MCF 10A (cell line): ENCODE measurements at regions not wholly inside any gene's neighbourhood (a gene's known extent, or its start where the extent isn't known, plus 50 kb on each side); places are given as distances from the start of the nearest gene placed in this dataset.

Experiments
- BruUV-seq: library from RNA; stranded (reverse); fragments of 400-500 nt; replicated peaks from 2 replicates; lab custom pipeline; 2021; lab: Mats Ljungman, UMichigan
- CTCF ChIA-PET: fragments of 300-600 bp; sonication (Branson Sonifier 250); formaldehyde crosslinking; extraction: SDS; loops from one replicate; lab custom pipeline; 2021; ENCODE audit warnings: antibody characterized with exemption, inconsistent platforms; lab: Yijun Ruan, JAX
- POLR2A ChIA-PET: fragments of 300-600, 350-650 bp; sonication (Branson Sonifier 250); formaldehyde crosslinking; extraction: SDS; loops from one replicate; lab custom pipeline; 2020; ENCODE audit warnings: antibody characterized with exemption, inconsistent platforms; lab: Yijun Ruan, JAX
- DNase-seq: peaks from one replicate; pipeline ENCODE4 v3.0.0-alpha.2; 2018; ENCODE audit not compliant: unreplicated experiment
- H3K27ac Mint-ChIP-seq: one replicate; pipeline ENCODE4 v1.8.0; 2022; ENCODE audit warnings: mild to moderate bottlenecking, low read depth, mixed read lengths; ENCODE audit not compliant: unreplicated experiment
- H3K27me3 Mint-ChIP-seq: one replicate; pipeline ENCODE4 v1.8.0; 2022; ENCODE audit warnings: mixed read lengths; ENCODE audit not compliant: insufficient read depth, unreplicated experiment
- H3K36me3 Mint-ChIP-seq: one replicate; pipeline ENCODE4 v1.8.0; 2022; ENCODE audit warnings: mild to moderate bottlenecking, moderate library complexity, mixed read lengths; ENCODE audit not compliant: insufficient read depth, unreplicated experiment
- H3K4me1 Mint-ChIP-seq: one replicate; pipeline ENCODE4 v1.8.0; 2022; ENCODE audit warnings: mixed read lengths; ENCODE audit not compliant: insufficient read depth, unreplicated experiment
- H3K4me3 Mint-ChIP-seq: one replicate; pipeline ENCODE4 v1.8.0; 2022; ENCODE audit warnings: mild to moderate bottlenecking, moderate library complexity, mixed read lengths; ENCODE audit not compliant: unreplicated experiment
- H3K9me3 Mint-ChIP-seq: one replicate; pipeline ENCODE4 v1.8.0; 2022; ENCODE audit warnings: mixed read lengths; ENCODE audit not compliant: unreplicated experiment
- intact Hi-C: fragments of 100-400 bp; cut with micrococcal nuclease; formaldehyde crosslinking; loops from 2 replicates; pipeline ENCODE4 v1.14.1; 2022
- TF ChIP-seq, protein P1 (sequence below): fragments of 200-600 bp; IDR thresholded peaks from one replicate; pipeline ENCODE4 v1.8.0; 2022; ENCODE audit warnings: antibody characterized with exemption, mild to moderate bottlenecking; ENCODE audit not compliant: unreplicated experiment

DNA sequence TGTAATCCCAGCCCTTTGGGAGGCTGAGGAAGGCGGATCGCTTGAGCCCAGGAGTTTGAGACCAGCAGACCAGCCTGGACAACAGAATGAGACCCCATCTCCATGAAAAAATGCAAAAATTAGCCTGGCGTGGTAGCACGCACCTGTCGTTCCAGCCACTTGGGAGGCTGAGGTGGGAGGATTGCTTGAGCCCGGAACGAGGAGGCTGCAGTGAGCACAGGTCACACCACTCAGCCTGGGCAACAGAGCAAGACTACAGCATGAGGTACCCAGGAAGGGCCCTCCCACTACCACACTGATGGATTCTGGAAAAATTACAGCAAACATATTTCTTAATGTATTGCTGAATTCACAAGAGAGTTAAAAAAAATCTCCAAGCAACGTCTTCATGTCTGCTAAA is 56.3 kb upstream of the HPCAL1 start:
- Mint-ChIP-seq H3K4me3 (no peak overlapping the region), H3K4me1 (no peaks in the 10 kb centered on the region), H3K36me3 (no peaks in the 10 kb centered on the region), H3K9me3 (peaks cover 10% of the 10 kb centered on the region), H3K27me3 (no peaks in the 10 kb centered on the region), H3K27ac (no peak overlapping the region)
- intact Hi-C loops, result no loop called here
- no peak for DNase-seq
- ChIA-PET POLR2A (interaction anchor here (0.8 kb wide), 1 partner anchor 11 kb away, joined by 3 read pairs; no protein-coding TSS in a partner anchor), CTCF (interaction anchor here (1.3 kb wide), 1 partner anchor 106 kb away, joined by 3 read pairs; no protein-coding TSS in a partner anchor)
- no TSS peak for BruUV-seq
- TF ChIP-seq, protein P1, sequence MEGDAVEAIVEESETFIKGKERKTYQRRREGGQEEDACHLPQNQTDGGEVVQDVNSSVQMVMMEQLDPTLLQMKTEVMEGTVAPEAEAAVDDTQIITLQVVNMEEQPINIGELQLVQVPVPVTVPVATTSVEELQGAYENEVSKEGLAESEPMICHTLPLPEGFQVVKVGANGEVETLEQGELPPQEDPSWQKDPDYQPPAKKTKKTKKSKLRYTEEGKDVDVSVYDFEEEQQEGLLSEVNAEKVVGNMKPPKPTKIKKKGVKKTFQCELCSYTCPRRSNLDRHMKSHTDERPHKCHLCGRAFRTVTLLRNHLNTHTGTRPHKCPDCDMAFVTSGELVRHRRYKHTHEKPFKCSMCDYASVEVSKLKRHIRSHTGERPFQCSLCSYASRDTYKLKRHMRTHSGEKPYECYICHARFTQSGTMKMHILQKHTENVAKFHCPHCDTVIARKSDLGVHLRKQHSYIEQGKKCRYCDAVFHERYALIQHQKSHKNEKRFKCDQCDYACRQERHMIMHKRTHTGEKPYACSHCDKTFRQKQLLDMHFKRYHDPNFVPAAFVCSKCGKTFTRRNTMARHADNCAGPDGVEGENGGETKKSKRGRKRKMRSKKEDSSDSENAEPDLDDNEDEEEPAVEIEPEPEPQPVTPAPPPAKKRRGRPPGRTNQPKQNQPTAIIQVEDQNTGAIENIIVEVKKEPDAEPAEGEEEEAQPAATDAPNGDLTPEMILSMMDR, result no peak

DNA sequence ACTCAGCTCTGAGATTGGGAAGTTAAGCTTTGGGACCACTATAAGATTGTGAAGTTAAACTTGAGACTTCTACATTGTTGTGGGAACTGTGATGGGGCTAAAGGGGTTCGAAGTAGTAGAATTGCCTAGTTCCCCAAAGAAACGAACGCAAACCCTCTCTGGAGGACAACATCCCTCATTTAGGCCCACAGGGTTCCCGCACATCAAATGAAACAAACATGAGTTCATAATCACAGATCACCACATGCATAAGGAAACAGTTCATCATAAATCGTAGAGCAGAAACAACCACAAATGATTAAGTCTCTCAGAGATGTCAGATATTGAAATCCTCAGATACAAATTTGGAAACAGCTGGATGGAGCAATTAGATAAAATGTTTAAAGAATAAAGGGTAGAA is 55.9 kb upstream of the HPCAL1 start:
- BruUV-seq, result no TSS peak

DNA sequence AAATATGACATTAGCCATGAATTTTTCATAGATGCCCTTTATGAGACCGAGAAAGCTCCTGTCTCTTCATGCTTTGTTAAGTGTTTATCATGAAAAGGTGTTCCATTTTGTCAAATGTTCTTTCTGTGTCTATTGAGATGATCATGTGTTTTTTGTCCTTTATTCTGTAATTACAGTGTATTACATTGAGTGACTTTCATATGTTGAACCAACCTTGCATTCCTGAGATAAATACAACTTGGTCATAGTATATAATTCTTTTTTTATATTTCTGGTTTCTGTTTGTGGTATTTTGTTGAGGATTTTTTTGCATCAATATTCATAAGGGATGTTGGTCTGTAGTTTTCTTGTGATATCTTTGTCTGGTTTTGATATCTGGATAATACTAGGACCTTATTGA is 52.9 kb upstream of the HPCAL1 start:
- peaks cover 19% of the 10 kb centered on the region for H3K9me3 Mint-ChIP-seq
- H3K27ac Mint-ChIP-seq, result no peak overlapping the region
- no TSS peak for BruUV-seq
- POLR2A ChIA-PET, result interaction anchor here (0.5 kb wide), 1 partner anchor 64 kb away, joined by 3 read pairs; no protein-coding TSS in a partner anchor
- peaks cover 7% of the 10 kb centered on the region for H3K4me1 Mint-ChIP-seq
- intact Hi-C loops, result no loop called here
- H3K27me3 Mint-ChIP-seq, result no peaks in the 10 kb centered on the region
- no peaks in the 10 kb centered on the region for H3K36me3 Mint-ChIP-seq
- H3K4me3 Mint-ChIP-seq, result no peak overlapping the region
- DNase-seq, result no peak
- TF ChIP-seq, protein P1, result no peak
- CTCF ChIA-PET, result no interaction called here

More for the DNA sequence above, 55.9 kb upstream of the HPCAL1 start:
- Mint-ChIP-seq H3K36me3 (no peaks in the 10 kb centered on the region), H3K27ac (no peak overlapping the region), H3K9me3 (peaks cover 14% of the 10 kb centered on the region), H3K4me1 (no peaks in the 10 kb centered on the region), H3K27me3 (no peaks in the 10 kb centered on the region), H3K4me3 (no peak overlapping the region)
- POLR2A ChIA-PET, result interaction anchor here (0.6 to 0.8 kb wide), 2 partner anchors 12 to 36 kb away, joined by 3 read pairs; no protein-coding TSS in a partner anchor
- DNase-seq, result no peak
- intact Hi-C loops, result no loop called here
- TF ChIP-seq, protein P1, result no peak
- CTCF ChIA-PET, result interaction anchor here (1.3 kb wide), 1 partner anchor 106 kb away, joined by 3 read pairs; no protein-coding TSS in a partner anchor

DNA sequence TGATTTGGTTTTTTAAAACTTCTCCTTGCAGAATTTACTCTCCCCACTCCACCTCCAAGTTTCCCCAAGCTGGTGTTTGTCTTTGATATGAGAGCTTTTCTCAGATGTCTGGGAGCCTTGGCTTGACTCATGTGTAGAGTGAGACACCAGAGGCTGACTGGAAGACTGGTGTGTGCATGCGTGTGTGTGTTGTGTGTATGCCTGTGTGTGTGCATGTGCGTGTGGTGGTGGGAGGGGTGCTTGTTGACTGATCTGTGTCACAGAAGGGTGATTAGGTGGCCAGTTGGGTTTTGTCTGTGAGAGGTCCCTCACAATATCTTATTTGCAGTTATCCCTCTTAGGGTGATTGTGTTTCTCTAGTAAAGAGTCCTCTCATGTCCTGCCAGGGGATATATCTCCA is 50.5 kb upstream of the HPCAL1 start:
- Mint-ChIP-seq H3K4me3 (no peak overlapping the region), H3K4me1 (peaks cover 8% of the 10 kb centered on the region), H3K36me3 (no peaks in the 10 kb centered on the region), H3K27me3 (no peaks in the 10 kb centered on the region), H3K27ac (no peak overlapping the region), H3K9me3 (peaks cover 19% of the 10 kb centered on the region)
- TF ChIP-seq, protein P1, result no peak
- ChIA-PET POLR2A (no interaction called here), CTCF (no interaction called here)
- DNase-seq, result no peak
- intact Hi-C loops, result no loop called here
- no TSS peak for BruUV-seq
